ENCODE measurements at regions not wholly inside any gene's neighbourhood (a gene's known extent, or its start where the extent isn't known, plus 50 kb on each side); places are given as distances from the start of the nearest gene placed in this dataset.
A peak's percentile ranks its signal among the peaks of the same experiment; 100 is the strongest.

- no peak overlapping the region for H3K4me3 ChIP-seq (replicated peaks; ENCODE audit: low read depth, low read length)
- no peak for TF ChIP-seq CTCF (IDR thresholded peaks at IDR 0.05; ENCODE audit: low read length, missing control alignments)
- DNase-seq (ENCODE audit: low read depth) = no peak
Measured at GRCh38 chr13:89831157-89831556, 1516.3 kb upstream of the MIR17HG start.

GRCh38 chr13:89832827-89833226, 1514.7 kb upstream of the MIR17HG start:
- TF ChIP-seq CTCF (IDR thresholded peaks at IDR 0.05; ENCODE audit: low read length, missing control alignments) = no peak
- no peak for DNase-seq (ENCODE audit: low read depth)
- no peak overlapping the region for H3K4me3 ChIP-seq (replicated peaks; ENCODE audit: low read depth, low read length)

GRCh38 chr13:89843621-89844020, 1503.9 kb upstream of the MIR17HG start:
- no peak for TF ChIP-seq CTCF (IDR thresholded peaks at IDR 0.05; ENCODE audit: low read length, missing control alignments)
- no peak for DNase-seq (ENCODE audit: low read depth)
- H3K4me3 ChIP-seq (replicated peaks; ENCODE audit: low read depth, low read length) = no peak overlapping the region

GRCh38 chr13:89845874-89846273, 1501.6 kb upstream of the MIR17HG start:
- DNase-seq (ENCODE audit: low read depth) = no peak
- TF ChIP-seq CTCF (IDR thresholded peaks at IDR 0.05; ENCODE audit: low read length, missing control alignments) = no peak
- no peak overlapping the region for H3K4me3 ChIP-seq (replicated peaks; ENCODE audit: low read depth, low read length)

- no peak overlapping the region for H3K4me3 ChIP-seq (replicated peaks; ENCODE audit: low read depth, low read length)
- peak; percentile 53 for DNase-seq (ENCODE audit: low read depth)
- no peak for TF ChIP-seq CTCF (IDR thresholded peaks at IDR 0.05; ENCODE audit: low read length, missing control alignments)
Measured at GRCh38 chr13:89846926-89847585, 1500.4 kb upstream of the MIR17HG start.

- no peak for DNase-seq (ENCODE audit: low read depth)
- H3K4me3 ChIP-seq (replicated peaks; ENCODE audit: low read depth, low read length) = no peak overlapping the region
- no peak for TF ChIP-seq CTCF (IDR thresholded peaks at IDR 0.05; ENCODE audit: low read length, missing control alignments)
Measured at GRCh38 chr13:89852570-89852969, 1494.9 kb upstream of the MIR17HG start.

- H3K4me3 ChIP-seq (replicated peaks; ENCODE audit: low read depth, low read length) = no peak overlapping the region
- DNase-seq (ENCODE audit: low read depth) = no peak
- no peak for TF ChIP-seq CTCF (IDR thresholded peaks at IDR 0.05; ENCODE audit: low read length, missing control alignments)
Measured at GRCh38 chr13:89856512-89856911, 1491.0 kb upstream of the MIR17HG start.
